G401 (cell line): ENCODE measurements at regions not wholly inside any gene's neighbourhood (a gene's known extent, or its start where the extent isn't known, plus 50 kb on each side); places are given as distances from the start of the nearest gene placed in this dataset.

ENCODE experiments used
- DNase-seq: peaks from one replicate; pipeline ENCODE4 v3.0.0-alpha.2; 2015; ENCODE audit warnings: low spot score
- in situ Hi-C: cut with HindIII; loops from 2 replicates; pipeline ENCODE4 v1.10.0; 2016; ENCODE audit warnings: low sequenced_read_pairs, mixed read lengths

DNA sequence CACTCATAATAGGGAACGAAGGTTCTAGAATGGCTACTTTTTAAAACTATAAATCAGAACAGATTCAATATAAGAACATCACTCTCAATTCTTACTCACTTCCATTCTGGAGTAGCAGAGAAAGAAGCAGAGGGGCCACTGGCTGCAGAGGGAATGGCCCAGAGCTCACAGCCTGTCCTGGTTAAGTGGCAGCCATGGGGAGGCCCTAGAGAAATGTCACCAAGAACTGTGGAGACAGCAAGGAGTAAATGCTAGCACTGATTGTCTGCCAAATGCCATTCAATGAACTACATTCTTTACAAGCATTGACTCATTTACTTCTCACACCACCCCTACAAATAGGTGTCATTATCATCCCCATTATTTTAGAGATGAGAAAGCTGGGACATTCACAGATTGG is 74.6 kb upstream of the KCNMA1 start:
- no peak for DNase-seq
- in situ Hi-C loops, result no loop called here

DNA sequence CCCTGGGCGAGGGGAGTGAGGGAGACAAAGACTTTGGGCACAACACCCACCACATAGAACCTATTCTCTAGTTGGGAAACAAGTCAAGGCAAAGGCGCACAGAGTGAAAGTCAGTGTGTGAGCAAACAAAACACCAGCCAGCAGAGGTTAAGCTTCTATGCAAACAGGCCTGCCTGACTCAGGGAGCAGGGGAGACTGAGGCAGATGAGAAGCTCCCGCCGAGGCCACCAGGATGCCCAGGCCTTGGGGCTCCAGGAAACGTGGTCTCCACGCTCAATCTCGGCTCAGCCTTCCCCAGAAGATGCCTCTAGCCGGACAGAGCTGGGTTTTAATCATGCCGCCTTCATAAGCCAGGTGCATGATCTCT is 74.1 kb upstream of the KCNMA1 start:
- DNase-seq, result no peak
- in situ Hi-C loops, result no loop called here

DNA sequence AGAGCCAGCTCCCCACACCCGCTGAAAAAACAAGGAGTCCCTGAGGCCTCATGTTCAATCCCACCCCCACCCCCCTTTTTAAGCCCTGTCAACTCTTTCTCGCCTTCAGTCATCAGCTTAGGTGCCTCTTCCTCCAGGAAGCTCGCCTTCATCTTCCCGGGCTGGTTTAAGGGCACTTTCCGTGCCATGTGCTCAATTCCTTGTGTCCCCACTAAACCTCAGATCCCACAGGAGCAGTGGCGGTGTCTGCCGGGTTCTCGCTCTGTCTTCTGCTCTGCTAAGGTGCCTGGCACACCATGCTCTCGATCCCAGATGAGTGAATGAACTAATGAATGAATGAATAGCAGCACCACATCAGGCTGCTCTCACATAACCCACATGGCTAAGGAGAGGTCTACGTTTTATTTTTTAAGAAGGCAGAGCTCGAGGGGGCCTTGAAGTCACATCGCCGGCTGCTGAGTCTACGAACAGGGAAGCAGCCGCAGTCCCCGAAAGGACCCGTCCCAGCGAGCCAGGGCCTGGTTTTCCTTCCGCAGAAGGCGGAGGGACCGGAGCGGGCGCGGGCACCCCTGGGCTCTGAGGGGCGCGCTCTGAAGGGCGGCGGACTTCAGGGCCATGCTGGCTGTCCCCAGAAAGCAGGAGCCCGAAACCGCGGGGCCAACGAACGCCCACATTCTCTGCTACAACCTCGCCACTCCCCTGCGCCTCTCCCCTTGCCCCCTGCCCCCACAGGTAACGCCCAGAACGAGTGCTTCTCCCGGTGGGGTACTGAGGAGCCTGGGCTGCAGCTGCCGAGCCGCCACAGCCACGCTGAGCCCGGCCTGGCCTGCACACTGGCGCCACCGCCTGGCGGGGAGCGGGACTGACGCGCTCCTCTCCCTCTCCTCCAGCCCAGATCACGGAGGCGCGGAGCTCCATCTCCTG is 73.4 kb upstream of the KCNMA1 start:
- DNase-seq, result peak; percentile 13
- in situ Hi-C loops, result no loop called here

DNA sequence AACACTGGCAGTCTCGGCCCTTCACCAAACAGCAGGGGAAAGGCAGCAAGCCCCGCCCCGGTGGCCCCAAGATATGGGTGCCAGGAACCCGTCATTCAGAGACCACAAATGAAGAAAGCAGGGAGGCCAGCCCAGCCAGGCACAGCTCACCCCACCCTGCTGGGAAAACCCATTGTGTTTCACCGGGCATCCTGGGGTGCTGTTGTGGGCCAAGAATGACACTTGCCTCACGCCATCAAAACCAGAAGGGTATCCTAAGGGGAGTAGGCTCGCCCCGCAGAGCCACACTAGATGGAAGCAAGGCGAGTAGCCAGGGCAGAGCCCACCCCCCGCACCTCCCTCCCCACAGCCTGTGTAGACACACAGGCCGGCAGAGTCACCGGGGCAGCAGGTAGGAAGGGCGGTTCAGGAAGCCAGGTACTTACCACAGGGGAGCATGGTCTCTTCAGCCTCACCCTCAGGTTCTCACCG is 72.5 kb upstream of the KCNMA1 start:
- no peak for DNase-seq
- in situ Hi-C loops, result no loop called here

DNA sequence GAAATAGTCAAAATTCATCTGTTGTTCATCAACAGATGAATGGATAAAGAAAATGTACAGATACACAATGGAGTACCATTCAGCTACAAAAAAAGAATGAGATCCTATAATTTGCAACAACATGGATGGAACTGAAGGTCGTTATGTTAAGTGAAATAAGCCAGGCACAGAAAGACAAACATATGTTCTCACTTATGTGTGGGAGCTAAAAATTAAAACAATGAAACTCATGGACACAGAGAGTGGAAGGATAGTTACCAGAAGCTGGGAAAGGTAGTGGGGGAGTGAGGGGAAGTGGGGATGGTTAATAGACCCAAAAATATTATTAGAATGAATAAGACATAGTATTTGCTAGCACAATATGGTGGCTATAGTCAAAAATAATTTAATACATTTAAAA is 70.0 kb upstream of the KCNMA1 start:
- DNase-seq, result no peak
- in situ Hi-C loops, result no loop called here

DNA sequence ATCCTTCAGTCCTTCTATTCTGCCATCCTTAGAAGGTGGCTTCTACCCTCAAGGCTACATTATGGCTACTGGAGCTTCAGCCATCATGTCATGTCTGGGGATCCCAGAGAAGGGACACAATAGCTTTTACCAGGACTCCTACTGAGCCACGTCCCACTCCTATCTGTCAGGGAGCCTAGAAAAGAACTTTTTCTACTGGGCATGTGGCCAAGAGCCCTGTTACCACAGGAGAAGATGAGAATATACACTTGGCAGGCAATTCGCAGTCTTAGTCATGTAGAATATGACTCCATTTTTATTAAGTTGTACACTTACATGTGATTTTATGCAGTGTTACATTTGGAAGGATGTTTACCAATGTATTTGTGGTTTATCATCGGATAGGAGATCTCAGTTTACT is 64.6 kb upstream of the KCNMA1 start:
- no peak for DNase-seq

DNA sequence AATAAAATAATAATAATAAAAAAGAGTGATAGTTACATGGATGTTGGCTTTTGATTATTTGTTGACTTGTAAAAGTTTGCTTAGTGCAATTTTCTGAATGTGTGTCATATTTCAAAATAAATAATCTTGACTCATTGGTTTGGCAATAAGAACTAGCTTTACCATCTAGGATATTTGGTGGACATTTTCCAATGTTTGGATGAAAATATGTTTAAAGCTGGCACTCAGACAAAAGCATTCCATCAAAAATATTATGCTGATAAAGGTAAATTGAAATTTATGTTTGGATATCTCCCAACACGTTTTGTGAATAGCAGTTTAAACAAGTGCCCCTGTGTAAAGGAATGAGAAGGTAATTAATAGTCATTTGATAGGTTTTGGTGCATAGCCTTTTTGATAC is 62.5 kb upstream of the KCNMA1 start:
- DNase-seq, result no peak
- in situ Hi-C loops, result no loop called here

More for the DNA sequence above, 64.6 kb upstream of the KCNMA1 start:
- in situ Hi-C loops, result no loop called here

DNA sequence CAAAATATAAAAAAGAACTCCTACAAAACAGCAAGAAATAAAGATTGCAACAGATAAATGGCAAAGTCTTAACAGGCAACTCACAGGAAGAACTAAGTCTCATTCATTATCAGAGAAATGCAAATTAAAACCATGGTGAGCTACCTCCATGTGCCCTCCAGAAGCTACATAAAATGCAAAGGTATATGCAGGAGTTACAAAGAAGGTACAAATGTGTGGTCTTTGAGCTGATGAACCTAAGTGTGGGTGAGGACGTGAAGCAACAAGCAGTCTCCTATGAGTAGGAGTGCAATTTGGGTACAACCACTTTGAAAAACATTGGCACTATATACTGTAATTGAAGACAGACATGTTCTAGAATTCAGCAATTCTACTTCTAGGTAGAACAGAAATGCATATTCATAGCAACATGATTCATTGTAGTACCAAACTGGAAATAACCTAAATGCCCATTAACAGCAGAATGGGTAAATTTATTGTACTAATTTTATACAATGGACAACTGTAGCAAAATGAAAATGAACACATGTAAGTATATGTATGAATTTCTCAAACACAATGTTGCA is 61.6 kb upstream of the KCNMA1 start:
- in situ Hi-C loops, result no loop called here
- no peak for DNase-seq

DNA sequence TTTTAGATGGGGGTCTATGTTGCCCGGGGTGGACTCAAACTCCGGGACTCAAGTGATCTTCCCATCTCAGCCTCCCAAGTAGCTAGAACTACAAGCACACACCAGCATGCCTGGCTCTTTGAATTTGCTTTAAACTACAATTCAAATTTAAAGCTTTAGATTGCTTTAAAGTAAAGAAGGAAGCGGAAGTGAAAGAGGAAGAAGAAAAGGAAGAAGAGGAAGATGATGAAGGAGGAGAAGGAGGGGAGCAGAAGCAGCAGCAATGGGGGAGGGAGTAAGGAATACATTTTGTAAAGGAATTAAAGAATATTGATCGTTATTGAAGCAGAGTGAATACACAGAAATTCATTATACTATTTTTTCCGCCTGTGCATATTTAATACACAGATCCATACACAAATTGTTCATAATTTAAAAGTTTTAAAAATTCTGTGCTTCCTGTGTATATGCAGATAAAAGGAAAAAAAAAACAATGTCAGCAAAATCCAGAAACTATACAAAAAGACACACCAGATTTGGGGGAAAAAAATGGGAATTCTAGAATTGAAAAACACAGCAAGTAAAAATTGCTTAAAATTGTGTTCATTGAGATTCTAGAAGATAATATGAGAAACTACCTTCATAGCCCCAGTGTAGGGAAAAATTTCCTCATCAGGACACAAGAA is 60.8 kb upstream of the KCNMA1 start:
- no peak for DNase-seq
- in situ Hi-C loops, result no loop called here

DNA sequence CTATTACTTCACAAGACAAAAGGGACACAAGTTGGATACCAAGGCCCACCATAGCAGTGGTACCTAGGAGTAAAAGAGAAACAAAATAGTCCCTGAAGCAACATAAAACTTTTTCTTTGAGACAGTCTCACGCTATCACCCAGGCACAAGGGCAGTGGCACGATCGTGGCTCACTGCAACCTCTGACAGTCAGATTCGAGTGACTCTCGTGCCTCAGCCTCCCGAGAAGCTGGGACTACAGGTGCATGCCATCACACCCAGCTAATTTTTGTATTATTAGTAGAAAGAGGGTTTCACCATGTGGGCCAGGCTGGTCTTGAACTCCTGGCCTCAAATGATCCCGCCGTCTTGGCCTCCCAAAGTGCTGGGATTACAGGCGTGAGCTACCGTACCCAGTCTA is 59.0 kb upstream of the KCNMA1 start:
- in situ Hi-C loops, result no loop called here
- DNase-seq, result no peak

DNA sequence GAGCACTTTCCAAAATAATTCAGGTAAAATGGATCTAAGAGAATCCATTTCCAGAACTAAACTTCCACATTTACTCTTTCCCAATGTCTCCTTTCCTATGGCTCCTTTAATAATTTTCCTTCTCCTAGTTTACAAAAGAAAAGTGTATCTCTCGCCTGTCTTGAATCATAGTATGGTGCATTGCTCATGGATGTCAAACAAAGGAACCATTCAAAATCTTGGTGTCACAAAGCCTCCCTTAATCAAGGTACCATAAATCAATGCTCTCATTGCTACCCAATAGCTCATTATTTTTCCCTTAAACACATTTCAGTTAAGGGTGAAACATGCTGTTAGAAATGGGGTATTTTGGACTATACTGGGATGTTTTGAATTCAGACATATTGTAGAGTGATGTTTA is 57.6 kb upstream of the KCNMA1 start:
- no peak for DNase-seq
- in situ Hi-C loops, result no loop called here

DNA sequence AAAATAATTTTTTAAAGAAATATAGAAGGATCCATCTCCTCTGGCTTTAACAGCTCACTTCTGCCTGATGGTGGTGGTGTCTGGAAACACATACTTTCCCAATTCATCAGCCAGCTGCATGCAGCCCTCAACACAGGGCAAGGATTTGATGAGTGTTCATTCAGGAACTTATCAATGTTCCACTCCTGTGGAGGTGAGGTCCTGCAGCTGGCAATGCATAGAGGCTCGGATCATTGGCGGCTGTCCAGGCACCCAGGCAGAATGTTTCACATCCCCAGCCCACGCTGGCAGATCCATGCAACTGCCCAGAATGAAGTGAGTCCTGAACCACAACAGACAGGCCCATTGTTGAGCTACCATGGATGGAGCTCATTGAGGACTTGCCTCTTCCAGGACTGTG is 55.2 kb upstream of the KCNMA1 start:
- in situ Hi-C loops, result no loop called here
- DNase-seq, result no peak

DNA sequence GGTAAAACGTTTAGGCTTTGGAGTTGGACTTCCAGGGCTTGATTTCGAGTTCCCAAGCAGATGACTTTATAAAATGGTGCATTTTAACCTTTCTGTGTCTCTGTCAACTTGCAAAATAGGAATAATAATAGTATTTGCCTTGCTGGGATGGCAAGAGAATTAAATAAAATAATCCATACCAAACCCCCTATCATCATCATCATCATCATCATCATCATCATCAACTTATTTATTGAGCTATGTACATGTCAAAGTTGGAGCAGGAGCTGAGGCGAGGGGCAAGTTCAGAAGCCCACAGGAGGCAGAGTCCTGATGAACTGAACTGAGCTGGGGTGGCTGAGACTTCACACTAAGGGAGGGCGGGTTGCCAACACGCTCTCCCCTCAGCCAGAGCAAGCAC is 51.7 kb upstream of the KCNMA1 start:
- in situ Hi-C loops, result no loop called here
- no peak for DNase-seq

DNA sequence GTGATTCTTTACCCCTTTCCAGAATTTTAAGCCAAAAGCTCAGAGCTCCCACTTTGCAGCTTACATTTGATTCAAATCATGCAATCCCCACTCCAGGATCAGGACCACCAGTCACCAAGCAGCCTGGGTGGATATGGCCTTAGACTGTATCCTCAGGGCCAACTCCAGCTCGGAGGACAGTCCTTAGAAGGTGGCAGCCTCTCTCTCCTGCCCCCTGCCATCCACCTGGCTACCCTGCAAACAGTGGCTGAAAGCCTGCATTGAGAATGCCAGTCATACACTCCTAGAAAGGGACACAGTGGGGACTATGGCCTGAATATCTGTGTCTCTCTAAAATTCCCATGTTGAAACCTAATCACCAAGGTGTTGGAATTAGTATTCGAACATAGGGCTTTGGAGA is 50.0 kb upstream of the KCNMA1 start:
- in situ Hi-C loops, result no loop called here
- DNase-seq, result no peak
